ENCODE measurements at regions not wholly inside any gene's neighbourhood (a gene's known extent, or its start where the extent isn't known, plus 50 kb on each side); places are given as distances from the start of the nearest gene placed in this dataset.
"Not testable (repeated sequence)": the region's sequence is repeated elsewhere in the genome, so short reads cannot be mapped to it uniquely, and the experiment has no call there.

- no peak for DNase-seq
These were observed 97.6 kb upstream of the FOXN3 start for GRCh38 chr14:89514601-89515000.

- DNase-seq: no peak
These were observed 92.9 kb upstream of the FOXN3 start for GRCh38 chr14:89509891-89510290.

- DNase-seq: no peak
These were observed 91.8 kb upstream of the FOXN3 start for GRCh38 chr14:89508863-89509262.

GRCh38 chr14:89507926-89508460 lies 91.0 kb upstream of the FOXN3 start:
- DNase-seq: no peak

- no peak for DNase-seq
These were observed 90.5 kb upstream of the FOXN3 start for GRCh38 chr14:89507521-89507920.

- DNase-seq: not testable (repeated sequence)
These were observed 89.9 kb upstream of the FOXN3 start for GRCh38 chr14:89506891-89507452.

- peak; percentile 45 for DNase-seq
These were observed 87.7 kb upstream of the FOXN3 start for GRCh38 chr14:89504602-89505313.

- no peak for DNase-seq
These were observed 87.1 kb upstream of the FOXN3 start for GRCh38 chr14:89504091-89504490.

GRCh38 chr14:89503431-89503996 lies 86.5 kb upstream of the FOXN3 start:
- no peak for DNase-seq

- DNase-seq: no peak
These were observed 85.9 kb upstream of the FOXN3 start for GRCh38 chr14:89502966-89503365.

GRCh38 chr14:89501381-89501780 lies 84.3 kb upstream of the FOXN3 start:
- no peak for DNase-seq

GRCh38 chr14:89500303-89500702 lies 83.3 kb upstream of the FOXN3 start:
- no peak for DNase-seq

GRCh38 chr14:89498878-89499277 lies 81.8 kb upstream of the FOXN3 start:
- DNase-seq: no peak

GRCh38 chr14:89495718-89496117 lies 78.7 kb upstream of the FOXN3 start:
- no peak for DNase-seq

- DNase-seq: peak; percentile 61
These were observed 77.0 kb upstream of the FOXN3 start for GRCh38 chr14:89493877-89494634.

GRCh38 chr14:89493406-89493805 lies 76.4 kb upstream of the FOXN3 start:
- no peak for DNase-seq

GRCh38 chr14:89491711-89492381 lies 74.8 kb upstream of the FOXN3 start:
- no peak for DNase-seq

GRCh38 chr14:89490466-89490865 lies 73.4 kb upstream of the FOXN3 start:
- DNase-seq: no peak

GRCh38 chr14:89489761-89490437 lies 72.9 kb upstream of the FOXN3 start:
- no peak for DNase-seq

- no peak for DNase-seq
These were observed 69.9 kb upstream of the FOXN3 start for GRCh38 chr14:89486961-89487360.

GRCh38 chr14:89486505-89486904 lies 69.5 kb upstream of the FOXN3 start:
- peak; percentile 22 for DNase-seq

GRCh38 chr14:89485264-89485663 lies 68.2 kb upstream of the FOXN3 start:
- peak; percentile 64 for DNase-seq

Measured in CD4-positive, alpha-beta T cell treated with Interferon gamma for 1 hour (primary cell).